ENCODE measurements at regions not wholly inside any gene's neighbourhood (a gene's known extent, or its start where the extent isn't known, plus 50 kb on each side); places are given as distances from the start of the nearest gene placed in this dataset.
A peak's percentile ranks its signal among the peaks of the same experiment; 100 is the strongest.

- Histone ChIP-seq H3K27me3 (replicated peaks; ENCODE audit: control insufficient read depth, insufficient read depth, low read length) (no peaks in the 10 kb centered on the region), H3K4me3 (replicated peaks; ENCODE audit: low read depth, low read length) (no peak overlapping the region), H3K36me3 (ENCODE audit: control insufficient read depth, insufficient read depth, low read length) (no peaks in the 10 kb centered on the region)
- TF ChIP-seq CTCF (IDR thresholded peaks at IDR 0.05; ENCODE audit: insufficient read depth, low read length, poor library complexity, severe bottlenecking) = no peak
- DNase-seq (ENCODE audit: extremely low read depth, insufficient read length) = no peak
Measured at GRCh38 chr1:240001177-240001740, 90.4 kb upstream of the FMN2 start.

GRCh38 chr1:240004086-240004749 is 87.5 kb upstream of the FMN2 start:
- no peak overlapping the region for H3K4me3 ChIP-seq (replicated peaks; ENCODE audit: low read depth, low read length)
- peak; percentile 73 for TF ChIP-seq CTCF (IDR thresholded peaks at IDR 0.05; ENCODE audit: insufficient read depth, low read length, poor library complexity, severe bottlenecking)
- H3K36me3 ChIP-seq (ENCODE audit: control insufficient read depth, insufficient read depth, low read length) = no peaks in the 10 kb centered on the region
- H3K27me3 ChIP-seq (replicated peaks; ENCODE audit: control insufficient read depth, insufficient read depth, low read length) = no peaks in the 10 kb centered on the region
- DNase-seq (ENCODE audit: extremely low read depth, insufficient read length) = no peak

GRCh38 chr1:240005997-240006650 is 85.6 kb upstream of the FMN2 start:
- Histone ChIP-seq H3K36me3 (ENCODE audit: control insufficient read depth, insufficient read depth, low read length) (no peaks in the 10 kb centered on the region), H3K27me3 (replicated peaks; ENCODE audit: control insufficient read depth, insufficient read depth, low read length) (no peaks in the 10 kb centered on the region), H3K4me3 (replicated peaks; ENCODE audit: low read depth, low read length) (no peak overlapping the region)
- no peak for TF ChIP-seq CTCF (IDR thresholded peaks at IDR 0.05; ENCODE audit: insufficient read depth, low read length, poor library complexity, severe bottlenecking)
- DNase-seq (ENCODE audit: extremely low read depth, insufficient read length) = no peak

GRCh38 chr1:240008298-240008697 is 83.4 kb upstream of the FMN2 start:
- Histone ChIP-seq H3K4me3 (replicated peaks; ENCODE audit: low read depth, low read length) (no peak overlapping the region), H3K36me3 (ENCODE audit: control insufficient read depth, insufficient read depth, low read length) (no peaks in the 10 kb centered on the region), H3K27me3 (replicated peaks; ENCODE audit: control insufficient read depth, insufficient read depth, low read length) (no peaks in the 10 kb centered on the region)
- no peak for TF ChIP-seq CTCF (IDR thresholded peaks at IDR 0.05; ENCODE audit: insufficient read depth, low read length, poor library complexity, severe bottlenecking)
- DNase-seq (ENCODE audit: extremely low read depth, insufficient read length) = no peak

- Histone ChIP-seq H3K27me3 (replicated peaks; ENCODE audit: control insufficient read depth, insufficient read depth, low read length) (no peaks in the 10 kb centered on the region), H3K4me3 (replicated peaks; ENCODE audit: low read depth, low read length) (no peak overlapping the region), H3K36me3 (ENCODE audit: control insufficient read depth, insufficient read depth, low read length) (no peaks in the 10 kb centered on the region)
- no peak for DNase-seq (ENCODE audit: extremely low read depth, insufficient read length)
- TF ChIP-seq CTCF (IDR thresholded peaks at IDR 0.05; ENCODE audit: insufficient read depth, low read length, poor library complexity, severe bottlenecking) = no peak
Measured at GRCh38 chr1:240014051-240014450, 77.6 kb upstream of the FMN2 start.
